ENCODE measurements at regions not wholly inside any gene's neighbourhood (a gene's known extent, or its start where the extent isn't known, plus 50 kb on each side); places are given as distances from the start of the nearest gene placed in this dataset.

DNA sequence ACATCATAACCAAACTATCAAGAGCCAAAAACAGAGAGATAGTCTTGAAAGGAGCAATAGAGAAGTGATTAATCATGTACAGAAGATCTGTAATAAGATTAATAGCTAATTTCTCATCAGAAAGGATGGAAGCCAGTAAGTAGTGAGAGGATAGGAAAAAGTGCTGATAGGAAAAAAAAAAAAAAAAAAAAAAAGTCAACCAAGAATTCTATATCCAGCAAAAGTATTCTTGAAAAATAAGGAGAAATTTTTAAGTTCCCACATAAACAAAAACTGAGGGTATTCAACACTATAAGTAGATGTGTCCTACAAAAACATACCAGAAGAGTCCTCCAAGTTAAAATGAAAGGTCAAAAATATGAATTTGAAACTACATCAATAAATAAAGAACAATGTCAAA lies 218.7 kb upstream of the GPC6 start (continued):
- TF ChIP-seq USF2 (IDR thresholded peaks at IDR 0.05; ENCODE audit: borderline replicate concordance, low read depth, low read length) (no peak), MXI1 (IDR thresholded peaks at IDR 0.05; ENCODE audit: low read depth, low read length) (no peak), FOXJ3 (CRISPR knock-in tag; IDR thresholded peaks at IDR 0.05) (no peak)

GRCh38 chr13:93017493-93018112 lies 209.0 kb upstream of the GPC6 start:
- H4K20me1 ChIP-seq (ENCODE audit: insufficient read depth) = no peaks in the 10 kb centered on the region
- no peak overlapping the region for H3K9ac ChIP-seq
- no peaks in the 10 kb centered on the region for H3K27me3 ChIP-seq (ENCODE audit: insufficient read depth)
- ChIA-PET POLR2A (no interaction called here), CTCF (no interaction called here)
- 41% methylated on average over 1 of the region's 1 CpG for WGBS (ENCODE audit: low lambda C conversion rate)
- DNase-seq = no peak
- no peaks in the 10 kb centered on the region; the same call in 1 of the 2 replicates for H3K9me2 ChIP-seq
- no peaks in the 10 kb centered on the region for H3F3A ChIP-seq (replicated peaks; ENCODE audit: insufficient read depth)
- TF ChIP-seq, protein P1, sequence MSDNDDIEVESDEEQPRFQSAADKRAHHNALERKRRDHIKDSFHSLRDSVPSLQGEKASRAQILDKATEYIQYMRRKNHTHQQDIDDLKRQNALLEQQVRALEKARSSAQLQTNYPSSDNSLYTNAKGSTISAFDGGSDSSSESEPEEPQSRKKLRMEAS (IDR thresholded peaks at IDR 0.05; ENCODE audit: low read depth) = no peak
- no peak for TF ChIP-seq SIN3A (IDR thresholded peaks at IDR 0.05; ENCODE audit: borderline replicate concordance, low read depth, low read length)
- TF ChIP-seq YY1 (IDR thresholded peaks at IDR 0.05; ENCODE audit: low read depth) = no peak
- TF ChIP-seq FOXJ3 (CRISPR knock-in tag; IDR thresholded peaks at IDR 0.05) = no peak
- TF ChIP-seq MXI1 (IDR thresholded peaks at IDR 0.05; ENCODE audit: low read depth, low read length) = no peak
- no peak for TF ChIP-seq GABPA (IDR thresholded peaks at IDR 0.05; ENCODE audit: low read depth)
- no peak for TF ChIP-seq NFIC (IDR thresholded peaks at IDR 0.05; ENCODE audit: borderline replicate concordance)
- no peak for TF ChIP-seq USF1 (IDR thresholded peaks at IDR 0.05; ENCODE audit: borderline replicate concordance, low read depth)
- TF ChIP-seq, protein P2, sequence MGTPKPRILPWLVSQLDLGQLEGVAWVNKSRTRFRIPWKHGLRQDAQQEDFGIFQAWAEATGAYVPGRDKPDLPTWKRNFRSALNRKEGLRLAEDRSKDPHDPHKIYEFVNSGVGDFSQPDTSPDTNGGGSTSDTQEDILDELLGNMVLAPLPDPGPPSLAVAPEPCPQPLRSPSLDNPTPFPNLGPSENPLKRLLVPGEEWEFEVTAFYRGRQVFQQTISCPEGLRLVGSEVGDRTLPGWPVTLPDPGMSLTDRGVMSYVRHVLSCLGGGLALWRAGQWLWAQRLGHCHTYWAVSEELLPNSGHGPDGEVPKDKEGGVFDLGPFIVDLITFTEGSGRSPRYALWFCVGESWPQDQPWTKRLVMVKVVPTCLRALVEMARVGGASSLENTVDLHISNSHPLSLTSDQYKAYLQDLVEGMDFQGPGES (IDR thresholded peaks at IDR 0.05; ENCODE audit: low read depth, low read length) = no peak
- TF ChIP-seq TAF1 (IDR thresholded peaks at IDR 0.05; ENCODE audit: borderline replicate concordance, low read depth, low read length) = no peak
- TF ChIP-seq GATA2 (CRISPR knock-in tag; IDR thresholded peaks at IDR 0.05) = no peak
- TF ChIP-seq MEF2A (IDR thresholded peaks at IDR 0.05; ENCODE audit: borderline replicate concordance, low read depth) = no peak
- H3K4me3 ChIP-seq (ENCODE audit: low read depth in 2 of 2, low read length in 1 of 2) = no peak overlapping the region
- H3K9me3 ChIP-seq = peaks cover 14% of the 10 kb centered on the region; the same call in 1 of the 2 replicates
- no peak overlapping the region for H3K27ac ChIP-seq (ENCODE audit: low read depth in 2 of 2, low read length in 1 of 2)
- H3K36me3 ChIP-seq (replicated peaks in 1 of 2; ENCODE audit: control insufficient read depth in 1 of 2, insufficient read depth in 2 of 2, low read length in 1 of 2) = no peaks in the 10 kb centered on the region
- no peaks in the 10 kb centered on the region for H3K4me1 ChIP-seq (ENCODE audit: control insufficient read depth in 1 of 2, insufficient read depth in 2 of 2, low read depth in 1 of 2, low read length in 1 of 2)
- no peak overlapping the region for H2AFZ ChIP-seq (ENCODE audit: low read depth)
- H3K79me2 ChIP-seq (ENCODE audit: insufficient read depth) = no peaks in the 10 kb centered on the region
- H3K4me2 ChIP-seq = no peak overlapping the region

Measured in SK-N-SH (cell line).